Tibial nerve (tissue), 3 donors: ENCODE measurements at regions not wholly inside any gene's neighbourhood (a gene's known extent, or its start where the extent isn't known, plus 50 kb on each side); places are given as distances from the start of the nearest gene placed in this dataset.

Experiments
- CTCF ChIP-seq, 5 experiments: fragments of 200-600 bp in 3 of 5; fragments of 450-650 bp in 2 of 5; sonication (generic) in 3 of 5; IDR thresholded peaks; one replicate each; pipeline ENCODE4 v1.5.1; 2016 to 2019; ENCODE audit warnings: antibody characterized with exemption in 5 of 5, mild to moderate bottlenecking in 3 of 5, moderate library complexity in 2 of 5
- POLR2A ChIP-seq, 2 donors: fragments of 450-650 bp; IDR thresholded peaks; one replicate each; pipeline ENCODE4 v1.6.1; 2017; ENCODE audit warnings: antibody characterized with exemption in 2 of 2, mild to moderate bottlenecking in 2 of 2, moderate library complexity in 2 of 2

- TF ChIP-seq CTCF (IDR thresholded peaks at IDR 0.05) (no peak), POLR2A (IDR thresholded peaks at IDR 0.05) (no peak)
These were observed 737.9 kb upstream of the SLC35B3 start for GRCh38 chr6:9173229-9173628.
